ENCODE measurements at regions not wholly inside any gene's neighbourhood (a gene's known extent, or its start where the extent isn't known, plus 50 kb on each side); places are given as distances from the start of the nearest gene placed in this dataset. TPM values are rescaled to one million over a fixed set of nuclear protein-coding genes. Genes with fewer than 3 reads are reported as not detected.

DNA sequence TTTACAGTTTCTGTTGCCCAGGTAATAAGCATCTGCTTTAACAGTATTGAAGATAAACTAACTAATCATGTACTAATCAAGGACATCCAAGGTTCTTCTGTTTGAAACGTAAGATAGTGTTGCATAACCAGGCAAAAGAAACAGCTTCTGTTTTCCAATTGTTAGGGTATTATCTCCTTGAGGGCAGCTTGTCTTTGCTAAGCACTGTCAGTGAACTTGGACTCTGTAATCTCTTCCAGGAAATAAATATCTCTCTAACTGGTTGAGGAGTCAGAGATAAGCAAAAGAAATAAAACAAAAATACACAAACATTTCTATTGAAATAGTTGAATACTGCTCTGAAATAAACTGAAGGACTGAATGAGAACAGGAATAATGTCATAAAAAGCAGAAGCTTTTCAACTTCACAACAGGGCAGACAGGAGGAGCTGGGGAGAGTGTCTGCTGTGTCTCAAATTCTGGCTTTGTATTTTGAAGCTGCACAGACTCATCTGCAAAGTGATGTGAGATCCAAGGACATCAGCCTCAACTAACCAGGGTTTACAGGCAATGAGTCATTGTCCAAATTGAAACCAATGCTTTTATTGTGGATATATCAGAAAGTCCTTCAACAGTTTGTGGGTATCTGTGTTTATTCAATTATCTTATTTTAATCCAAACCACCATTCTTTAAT lies 1253.0 kb upstream of the PCDH7 start:
- DNase-seq (no peak), ATAC-seq (ENCODE audit: poor library complexity) (no peak)
- intact Hi-C loops (cut with DNase I), result no loop called here

Small RNA genes lying in the stretch of these regions (microRNA-seq; reads per million reads assigned to microRNA genes)
- gene MIR4275, result not detected

Data from Right ventricle myocardium superior (tissue), 1 donor.